H9 (cell line): ENCODE measurements at regions not wholly inside any gene's neighbourhood (a gene's known extent, or its start where the extent isn't known, plus 50 kb on each side); places are given as distances from the start of the nearest gene placed in this dataset.

Experiments used
- DNase-seq: peaks from one replicate; pipeline ENCODE4 v3.0.0-alpha.2; 2017
- H2AFZ ChIP-seq: one replicate; pipeline ENCODE4 v1.6.1; 2013; ENCODE audit warnings: mild to moderate bottlenecking, low read length, control low read depth, moderate library complexity
- H2AK5ac ChIP-seq: 2 replicates; pipeline ENCODE4 v1.6.1; 2013; ENCODE audit warnings: low read length, control low read depth, mixed read lengths; ENCODE audit not compliant: insufficient read length
- H2BK120ac ChIP-seq: one replicate; pipeline ENCODE4 v1.6.1; 2013; ENCODE audit warnings: low read depth, mild to moderate bottlenecking, low read length, control low read depth, inconsistent platforms; ENCODE audit not compliant: poor library complexity, severe bottlenecking
- H2BK12ac ChIP-seq: 2 replicates; pipeline ENCODE4 v1.6.1; 2013; ENCODE audit warnings: low read length, control low read depth, mixed read lengths, low read depth; ENCODE audit not compliant: insufficient read length
- H2BK15ac ChIP-seq: 2 replicates; pipeline ENCODE4 v1.6.1; 2013; ENCODE audit warnings: low read depth, low read length, control low read depth
- H2BK20ac ChIP-seq: one replicate; pipeline ENCODE4 v1.6.1; 2013; ENCODE audit warnings: low read depth, mild to moderate bottlenecking, low read length, control low read depth, inconsistent platforms; ENCODE audit not compliant: poor library complexity, severe bottlenecking
- H2BK5ac ChIP-seq: 2 replicates; pipeline ENCODE4 v1.6.1; 2013; ENCODE audit warnings: low read length, control low read depth, mixed read lengths; ENCODE audit not compliant: insufficient read length
- H3K14ac ChIP-seq: 2 replicates; pipeline ENCODE4 v1.6.1; 2013; ENCODE audit warnings: low read length, control low read depth; ENCODE audit not compliant: insufficient read depth
- H3K18ac ChIP-seq: 2 replicates; pipeline ENCODE4 v1.6.1; 2013; ENCODE audit warnings: low read depth, mild to moderate bottlenecking, mixed read lengths, low read length, control low read depth; ENCODE audit not compliant: insufficient read length
- H3K23ac ChIP-seq: 2 replicates; pipeline ENCODE4 v1.6.1; 2013; ENCODE audit warnings: low read length, control low read depth, mixed read lengths, low read depth; ENCODE audit not compliant: insufficient read length
- H3K23me2 ChIP-seq: 2 replicates; pipeline ENCODE4 v1.6.1; 2013; ENCODE audit warnings: low read depth, mild to moderate bottlenecking, mixed read lengths, low read length, control low read depth; ENCODE audit not compliant: insufficient read length, poor library complexity, severe bottlenecking
- H3K27ac ChIP-seq: 2 replicates; pipeline ENCODE4 v1.5.1; 2013; ENCODE audit warnings: low read length, control low read depth, mixed read lengths, low read depth; ENCODE audit not compliant: insufficient read length
- H3K27me3 ChIP-seq: 2 replicates; pipeline ENCODE4 v1.6.1; 2013; ENCODE audit warnings: low read length, control low read depth, inconsistent platforms; ENCODE audit not compliant: insufficient read depth
- H3K4ac ChIP-seq: 2 replicates; pipeline ENCODE4 v1.6.1; 2013; ENCODE audit warnings: low read depth, mild to moderate bottlenecking, control low read depth, inconsistent platforms, low read length, moderate library complexity
- H3K4me1 ChIP-seq: 2 replicates; pipeline ENCODE4 v1.6.1; 2013; ENCODE audit warnings: low read length, control low read depth, inconsistent platforms; ENCODE audit not compliant: insufficient read depth
- H3K4me2 ChIP-seq: 2 replicates; pipeline ENCODE4 v1.6.1; 2013; ENCODE audit warnings: low read length, control low read depth, mixed read lengths; ENCODE audit not compliant: insufficient read length, insufficient read depth
- H3K56ac ChIP-seq: 2 replicates; pipeline ENCODE4 v1.6.1; 2013; ENCODE audit warnings: low read depth, mild to moderate bottlenecking, mixed read lengths, low read length, control low read depth; ENCODE audit not compliant: insufficient read length
- H3K79me1 ChIP-seq: 2 replicates; pipeline ENCODE4 v1.6.1; 2013; ENCODE audit warnings: low read depth, mild to moderate bottlenecking, moderate library complexity, low read length, control low read depth, inconsistent platforms; ENCODE audit not compliant: insufficient read depth, poor library complexity, severe bottlenecking
- H3K79me2 ChIP-seq: 2 replicates; pipeline ENCODE4 v1.6.1; 2013; ENCODE audit warnings: low read length, control low read depth, inconsistent platforms; ENCODE audit not compliant: insufficient read depth
- H3K9ac ChIP-seq: 2 replicates; pipeline ENCODE4 v1.6.1; 2013; ENCODE audit warnings: low read length, control low read depth, mixed read lengths; ENCODE audit not compliant: insufficient read length; ENCODE audit errors: extremely low read depth
- H3K9me3 ChIP-seq: one replicate; pipeline ENCODE4 v1.6.1; 2013; ENCODE audit warnings: low read depth, low read length, inconsistent platforms; ENCODE audit not compliant: control insufficient read depth
- H3T11ph ChIP-seq: one replicate; pipeline ENCODE4 v1.6.1; 2013; ENCODE audit warnings: mild to moderate bottlenecking, low read length, control low read depth, inconsistent platforms
- H4K20me1 ChIP-seq: one replicate; pipeline ENCODE4 v1.6.1; 2013; ENCODE audit not compliant: control insufficient read depth, insufficient read length, insufficient read depth
- H4K5ac ChIP-seq: 2 replicates; pipeline ENCODE4 v1.6.1; 2013; ENCODE audit warnings: low read depth, mild to moderate bottlenecking, mixed read lengths, low read length, control low read depth; ENCODE audit not compliant: insufficient read length
- H4K8ac ChIP-seq: replicated peaks from 2 replicates; pipeline ENCODE4 v1.6.1; 2013; ENCODE audit warnings: low read length, control low read depth, mixed read lengths, low read depth; ENCODE audit not compliant: insufficient read length
- H4K91ac ChIP-seq: 2 replicates; pipeline ENCODE4 v1.6.1; 2013; ENCODE audit warnings: low read depth, mild to moderate bottlenecking, moderate library complexity, mixed read lengths, low read length, control low read depth; ENCODE audit not compliant: insufficient read length
- H3K27ac Mint-ChIP-seq, 3 experiments: 2 replicates in 2 of 3; 3 replicates in 1 of 3; pipeline ENCODE4 v1.8.0; 2020 to 2021; ENCODE audit warnings: mixed read lengths in 3 of 3, mild to moderate bottlenecking in 1 of 3, moderate library complexity in 1 of 3
- H3K27me3 Mint-ChIP-seq: 2 replicates; pipeline ENCODE4 v1.8.0; 2021; ENCODE audit warnings: low read depth, mild to moderate bottlenecking, moderate library complexity, mixed read lengths
- H3K36me3 Mint-ChIP-seq, 3 experiments: 2 replicates in 2 of 3; 3 replicates in 1 of 3; pipeline ENCODE4 v1.8.0; 2020 to 2021; ENCODE audit warnings: low read depth in 3 of 3, mixed read lengths in 3 of 3; ENCODE audit not compliant: insufficient read depth in 1 of 3
- H3K4me1 Mint-ChIP-seq, 2 experiments: 2 replicates each; pipeline ENCODE4 v1.8.0; 2020; ENCODE audit warnings: mixed read lengths in 2 of 2
- H3K4me3 Mint-ChIP-seq, 2 experiments: 2 replicates in 1 of 2; 3 replicates in 1 of 2; pipeline ENCODE4 v1.8.0; 2020 to 2021; ENCODE audit warnings: mild to moderate bottlenecking in 2 of 2, mixed read lengths in 2 of 2, moderate library complexity in 1 of 2
- H3K9me3 Mint-ChIP-seq, 2 experiments: 2 replicates in 1 of 2; 3 replicates in 1 of 2; pipeline ENCODE4 v1.8.0; 2020; ENCODE audit warnings: mild to moderate bottlenecking in 2 of 2, mixed read lengths in 2 of 2, moderate library complexity in 1 of 2
- CTCF ChIP-seq: fragments of 200-600 bp; sonication (generic); conservative IDR thresholded peaks from 3 replicates; pipeline ENCODE4 v1.8.0; 2021; ENCODE audit warnings: antibody characterized with exemption, mild to moderate bottlenecking
- WGBS: extraction: QIAGEN DNeasy Blood & Tissue Kit; methylation state at CpG from one replicate; pipeline ENCODE4 v1.1.7; 2013; ENCODE audit warnings: missing lambda C conversion rate, low lambda C conversion rate, mixed read lengths; ENCODE audit not compliant: insufficient read length; ENCODE audit errors: extremely low coverage; 5-methylcytosine and 5-hydroxymethylcytosine counted together

DNA sequence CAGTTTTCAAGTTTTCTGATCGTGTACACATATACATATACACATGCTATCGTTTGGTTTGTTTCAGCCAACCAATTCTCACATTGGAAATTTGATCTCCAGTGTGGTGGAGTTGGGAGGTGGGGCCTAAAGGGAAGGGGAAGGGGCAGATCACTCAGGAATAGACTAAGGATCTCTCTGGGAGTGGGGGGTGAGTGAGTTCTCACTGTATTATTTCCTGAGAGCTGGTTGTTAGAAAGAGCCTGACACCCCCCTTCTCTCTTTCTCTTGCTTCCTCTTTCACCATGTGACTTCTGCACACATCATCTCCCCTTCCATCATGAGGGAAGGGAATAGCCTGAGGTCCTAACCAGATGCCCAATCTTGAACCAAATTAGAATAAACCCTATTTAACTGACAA, 551.7 kb downstream of the MAT2B start:
- Histone ChIP-seq H3K14ac (no peak overlapping the region), H4K8ac (no peak overlapping the region), H3K56ac (no peak overlapping the region), H2AFZ (no peak overlapping the region), H2BK15ac (no peak overlapping the region), H3K4me2 (no peak overlapping the region), H2BK12ac (no peak overlapping the region), H3K4ac (no peak overlapping the region), H2BK20ac (no peak overlapping the region), H3K27ac (no peak overlapping the region), H3K79me1 (no peaks in the 10 kb centered on the region), H2BK5ac (no peak overlapping the region), H4K91ac (no peak overlapping the region), H3K23ac (no peak overlapping the region), H3K79me2 (no peaks in the 10 kb centered on the region), H3K4me1 (no peaks in the 10 kb centered on the region), H2AK5ac (no peak overlapping the region), H3T11ph (no peak overlapping the region), H3K9ac (no peak overlapping the region), H2BK120ac (no peak overlapping the region), H4K5ac (no peak overlapping the region), H3K27me3 (no peaks in the 10 kb centered on the region), H3K9me3 (no peaks in the 10 kb centered on the region), H4K20me1 (no peaks in the 10 kb centered on the region), H3K23me2 (no peaks in the 10 kb centered on the region), H3K18ac (no peak overlapping the region)
- Mint-ChIP-seq H3K9me3 (no peaks in the 10 kb centered on the region; a peak in 1 of 5 replicates), H3K36me3 (no peaks in the 10 kb centered on the region), H3K27me3 (no peaks in the 10 kb centered on the region), H3K4me1 (peaks cover 6 to 10% of the 10 kb centered on the region in 2 experiments; a peak in 3 of 4 replicates), H3K4me3 (no peak overlapping the region), H3K27ac (peak overlapping the region in 1 of 3 experiments; percentile 41; a peak in 1 of 7 replicates)
- WGBS: no CpG with 5 or more reads among the region's 2 CpGs
- TF ChIP-seq CTCF: no peak
- no peak for DNase-seq
